Mesendoderm (in vitro differentiated cells): ENCODE measurements at regions not wholly inside any gene's neighbourhood (a gene's known extent, or its start where the extent isn't known, plus 50 kb on each side); places are given as distances from the start of the nearest gene placed in this dataset.

Experiments used
- DNase-seq: peaks from one replicate; pipeline ENCODE4 v3.0.0; 2013
- H2AK5ac ChIP-seq: 2 replicates; pipeline ENCODE4 v1.6.1; 2013; ENCODE audit warnings: low read length, inconsistent platforms
- H2BK120ac ChIP-seq: 2 replicates; pipeline ENCODE4 v1.6.1; 2013; ENCODE audit warnings: low read depth, mild to moderate bottlenecking, low read length, moderate library complexity, mixed read lengths
- H2BK15ac ChIP-seq: replicated peaks from 2 replicates; pipeline ENCODE4 v1.6.1; 2013; ENCODE audit warnings: low read depth, mild to moderate bottlenecking, moderate library complexity
- H2BK5ac ChIP-seq: 2 replicates; pipeline ENCODE4 v1.6.1; 2013; ENCODE audit warnings: low read length, inconsistent platforms
- H3K18ac ChIP-seq: 2 replicates; pipeline ENCODE4 v1.6.1; 2013; ENCODE audit warnings: mild to moderate bottlenecking, low read length, mixed read lengths
- H3K23ac ChIP-seq: one replicate; pipeline ENCODE4 v1.6.1; 2013; ENCODE audit warnings: low read length
- H3K27ac ChIP-seq: 2 replicates; pipeline ENCODE4 v1.5.1; 2013; ENCODE audit warnings: low read depth, mild to moderate bottlenecking, inconsistent platforms, low read length, moderate library complexity
- H3K27me3 ChIP-seq: 2 replicates; pipeline ENCODE4 v1.6.1; 2013; ENCODE audit warnings: low read length, control low read depth, mild to moderate bottlenecking, inconsistent platforms; ENCODE audit not compliant: insufficient read depth, poor library complexity
- H3K36me3 ChIP-seq: 2 replicates; pipeline ENCODE4 v1.6.1; 2013; ENCODE audit warnings: low read length, inconsistent platforms; ENCODE audit not compliant: control insufficient read depth, insufficient read depth
- H3K4ac ChIP-seq: one replicate; pipeline ENCODE4 v1.6.1; 2013; ENCODE audit warnings: low read depth, mild to moderate bottlenecking, low read length, moderate library complexity
- H3K4me1 ChIP-seq: 2 replicates; pipeline ENCODE4 v1.6.1; 2013; ENCODE audit warnings: low read depth, low read length, inconsistent platforms; ENCODE audit not compliant: control insufficient read depth
- H3K4me2 ChIP-seq: 2 replicates; pipeline ENCODE4 v1.6.1; 2013; ENCODE audit warnings: low read length
- H3K4me3 ChIP-seq: 2 replicates; pipeline ENCODE4 v1.5.1; 2013; ENCODE audit warnings: mild to moderate bottlenecking, low read length
- H3K56ac ChIP-seq: one replicate; pipeline ENCODE4 v1.6.1; 2013; ENCODE audit warnings: low read length
- H3K79me1 ChIP-seq: 2 replicates; pipeline ENCODE4 v1.6.1; 2013; ENCODE audit warnings: low read length, inconsistent platforms
- H3K79me2 ChIP-seq: 2 replicates; pipeline ENCODE4 v1.6.1; 2013; ENCODE audit warnings: mild to moderate bottlenecking, low read length; ENCODE audit not compliant: control insufficient read depth, insufficient read depth
- H3K9ac ChIP-seq: 2 replicates; pipeline ENCODE4 v1.6.1; 2013; ENCODE audit warnings: low read length, inconsistent platforms
- H4K5ac ChIP-seq: one replicate; pipeline ENCODE4 v1.6.1; 2013; ENCODE audit warnings: low read length
- H4K8ac ChIP-seq: one replicate; pipeline ENCODE4 v1.6.1; 2013; ENCODE audit warnings: low read depth, mild to moderate bottlenecking, control low read depth, low read length, moderate library complexity
- WGBS: extraction: QIAGEN DNeasy Blood & Tissue Kit; methylation state at CpG from one replicate; pipeline ENCODE4 v1.1.7; 2013; ENCODE audit warnings: low lambda C conversion rate, missing lambda C conversion rate; ENCODE audit not compliant: insufficient coverage; ENCODE audit errors: extremely low coverage; 5-methylcytosine and 5-hydroxymethylcytosine counted together

DNA sequence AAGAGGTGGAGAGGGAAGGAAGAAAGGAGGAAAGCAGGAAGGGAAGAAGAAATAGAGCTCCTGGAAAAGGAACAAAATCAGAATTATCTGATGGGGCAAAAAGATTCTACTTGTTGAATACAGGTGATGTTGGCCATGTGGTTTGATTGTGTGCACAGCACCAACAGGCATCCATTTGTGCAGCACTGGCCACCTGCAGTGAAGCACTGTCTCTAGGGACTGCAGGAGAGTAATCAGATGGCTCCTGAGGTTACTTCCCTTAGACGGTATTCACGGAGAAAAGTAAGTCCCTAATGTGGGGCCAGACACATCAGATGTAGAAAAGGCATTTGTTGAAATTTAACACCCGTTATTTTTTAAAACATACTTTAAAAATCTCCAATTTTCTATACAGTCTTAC is 135.3 kb upstream of the VIPR2 start:
- Histone ChIP-seq H3K36me3 (no peaks in the 10 kb centered on the region), H3K23ac (no peak overlapping the region), H4K5ac (no peak overlapping the region), H3K79me2 (no peaks in the 10 kb centered on the region), H3K4me3 (no peak overlapping the region), H3K18ac (no peak overlapping the region), H2BK120ac (no peak overlapping the region), H2AK5ac (no peak overlapping the region), H3K4me1 (no peaks in the 10 kb centered on the region), H3K4ac (no peak overlapping the region), H3K4me2 (no peak overlapping the region), H3K9ac (no peak overlapping the region), H3K27ac (no peak overlapping the region), H2BK5ac (no peak overlapping the region), H2BK15ac (no peak overlapping the region), H4K8ac (no peak overlapping the region), H3K56ac (no peak overlapping the region), H3K27me3 (no peaks in the 10 kb centered on the region), H3K79me1 (no peaks in the 10 kb centered on the region)
- WGBS = 100% methylated on average over 1 of the region's 3 CpGs
- no peak for DNase-seq

DNA sequence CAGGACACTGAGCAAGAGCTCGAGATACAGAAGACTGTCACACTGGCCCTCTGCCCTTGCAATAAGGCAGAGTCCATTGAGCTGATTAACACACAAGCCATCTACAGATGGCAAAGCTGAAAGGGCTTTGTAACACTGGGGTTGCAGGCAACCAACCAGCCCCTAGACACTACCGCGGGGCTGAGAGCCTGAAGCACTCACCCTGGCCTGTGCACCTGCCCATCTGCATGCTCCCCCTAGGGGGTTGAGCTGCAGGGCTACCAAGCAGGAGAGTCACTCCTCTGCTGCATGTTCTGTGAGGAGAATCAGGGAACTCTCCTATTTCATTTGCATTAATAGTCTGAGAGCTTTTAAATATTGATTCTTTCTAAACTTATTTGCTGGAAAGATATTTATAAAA is 128.1 kb upstream of the VIPR2 start:
- Histone ChIP-seq H2BK15ac (no peak overlapping the region), H3K4me2 (no peak overlapping the region), H3K23ac (no peak overlapping the region), H3K79me1 (no peaks in the 10 kb centered on the region), H3K18ac (no peak overlapping the region), H4K8ac (no peak overlapping the region), H4K5ac (no peak overlapping the region), H3K27me3 (no peaks in the 10 kb centered on the region), H3K9ac (no peak overlapping the region), H3K56ac (no peak overlapping the region), H3K27ac (no peak overlapping the region), H3K79me2 (no peaks in the 10 kb centered on the region), H3K4ac (no peak overlapping the region), H2AK5ac (no peak overlapping the region), H2BK5ac (no peak overlapping the region), H3K36me3 (no peaks in the 10 kb centered on the region), H3K4me1 (no peaks in the 10 kb centered on the region), H3K4me3 (no peak overlapping the region), H2BK120ac (no peak overlapping the region)
- DNase-seq = no peak
- no CpG with 5 or more reads among the region's 3 CpGs for WGBS

- no peak overlapping the region for H3K18ac ChIP-seq
- no peaks in the 10 kb centered on the region for H3K79me2 ChIP-seq
- no peak overlapping the region for H2BK5ac ChIP-seq
- no peaks in the 10 kb centered on the region for H3K36me3 ChIP-seq
- H4K5ac ChIP-seq = no peak overlapping the region
- no peaks in the 10 kb centered on the region for H3K4me1 ChIP-seq
- no peak overlapping the region for H3K4me3 ChIP-seq
- H4K8ac ChIP-seq = no peak overlapping the region
- H3K4ac ChIP-seq = no peak overlapping the region
- DNase-seq = no peak
- H3K23ac ChIP-seq = no peak overlapping the region
- WGBS = no CpG with 5 or more reads among the region's 1 CpG
- no peak overlapping the region for H2BK120ac ChIP-seq
- H3K27ac ChIP-seq = no peak overlapping the region
- H2AK5ac ChIP-seq = no peak overlapping the region
- no peak overlapping the region for H3K4me2 ChIP-seq
- no peak overlapping the region for H3K56ac ChIP-seq
- H3K27me3 ChIP-seq = no peaks in the 10 kb centered on the region
- no peaks in the 10 kb centered on the region for H3K79me1 ChIP-seq
- H2BK15ac ChIP-seq = no peak overlapping the region
- H3K9ac ChIP-seq = no peak overlapping the region
Measured at GRCh38 chr7:159271781-159272180, 127.1 kb upstream of the VIPR2 start.

GRCh38 chr7:159269745-159270144 is 125.1 kb upstream of the VIPR2 start:
- Histone ChIP-seq H3K4ac (no peak overlapping the region), H3K79me2 (no peaks in the 10 kb centered on the region), H2BK120ac (no peak overlapping the region), H3K4me2 (no peak overlapping the region), H2BK5ac (no peak overlapping the region), H3K18ac (no peak overlapping the region), H3K79me1 (no peaks in the 10 kb centered on the region), H4K5ac (no peak overlapping the region), H3K9ac (no peak overlapping the region), H3K56ac (no peak overlapping the region), H3K4me1 (no peaks in the 10 kb centered on the region), H3K23ac (no peak overlapping the region), H4K8ac (no peak overlapping the region), H3K36me3 (no peaks in the 10 kb centered on the region), H3K4me3 (no peak overlapping the region), H3K27me3 (no peaks in the 10 kb centered on the region), H2AK5ac (no peak overlapping the region), H3K27ac (no peak overlapping the region), H2BK15ac (no peak overlapping the region)
- DNase-seq = no peak
- WGBS = no CpG with 5 or more reads among the region's 3 CpGs

GRCh38 chr7:159263430-159263829 is 118.8 kb upstream of the VIPR2 start:
- H3K79me1 ChIP-seq = no peaks in the 10 kb centered on the region

DNA sequence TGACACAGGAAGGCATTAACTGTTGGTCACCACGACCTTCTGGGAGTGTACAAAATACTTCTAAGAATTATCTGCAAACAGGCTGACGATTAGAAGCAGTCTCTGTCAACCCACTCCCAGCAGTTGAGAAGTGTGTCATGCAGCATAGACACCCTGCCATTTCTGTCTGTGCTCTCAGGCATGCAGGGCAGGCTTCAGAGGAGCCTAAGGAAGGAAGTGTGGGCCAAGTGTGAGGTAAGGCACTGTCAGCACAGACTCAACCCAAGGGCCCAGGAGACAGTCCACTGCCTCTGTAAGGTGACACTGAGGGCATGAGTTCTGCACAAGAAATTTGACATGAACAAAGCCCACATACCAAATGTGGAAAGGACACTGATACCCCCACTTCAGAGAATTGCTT is 109.0 kb upstream of the VIPR2 start:
- H2BK120ac ChIP-seq = no peak overlapping the region
- no peak overlapping the region for H3K4me2 ChIP-seq
- no peak overlapping the region for H3K18ac ChIP-seq
- H3K23ac ChIP-seq = no peak overlapping the region
- no peak overlapping the region for H4K8ac ChIP-seq
- no peak overlapping the region for H2AK5ac ChIP-seq
- no peaks in the 10 kb centered on the region for H3K4me1 ChIP-seq
- H3K4me3 ChIP-seq = no peak overlapping the region
- no peaks in the 10 kb centered on the region for H3K36me3 ChIP-seq
- H3K27ac ChIP-seq = no peak overlapping the region
- H3K4ac ChIP-seq = no peak overlapping the region
- H2BK15ac ChIP-seq = no peak overlapping the region
- H2BK5ac ChIP-seq = no peak overlapping the region
- no peak overlapping the region for H4K5ac ChIP-seq
- no peaks in the 10 kb centered on the region for H3K79me2 ChIP-seq
- H3K79me1 ChIP-seq = no peaks in the 10 kb centered on the region
- no peak overlapping the region for H3K56ac ChIP-seq
- no peak for DNase-seq
- H3K27me3 ChIP-seq = no peaks in the 10 kb centered on the region
- no peak overlapping the region for H3K9ac ChIP-seq
- no CpG with 5 or more reads among the region's 2 CpGs for WGBS

More at GRCh38 chr7:159263430-159263829, 118.8 kb upstream of the VIPR2 start:
- no peaks in the 10 kb centered on the region for H3K36me3 ChIP-seq
- H3K23ac ChIP-seq = no peak overlapping the region
- no peak overlapping the region for H2BK120ac ChIP-seq
- no peak overlapping the region for H2BK15ac ChIP-seq
- H4K5ac ChIP-seq = no peak overlapping the region
- H3K4me2 ChIP-seq = no peak overlapping the region
- no peaks in the 10 kb centered on the region for H3K4me1 ChIP-seq
- H2AK5ac ChIP-seq = no peak overlapping the region
- H3K4me3 ChIP-seq = no peak overlapping the region
- no peak overlapping the region for H3K9ac ChIP-seq
- H3K56ac ChIP-seq = no peak overlapping the region
- no peak overlapping the region for H2BK5ac ChIP-seq
- no peaks in the 10 kb centered on the region for H3K79me2 ChIP-seq
- H3K27me3 ChIP-seq = no peaks in the 10 kb centered on the region
- no peak for DNase-seq
- H3K4ac ChIP-seq = no peak overlapping the region
- no peak overlapping the region for H3K18ac ChIP-seq
- no peak overlapping the region for H4K8ac ChIP-seq
- no peak overlapping the region for H3K27ac ChIP-seq
